HepG2 (cell line): ENCODE measurements at regions not wholly inside any gene's neighbourhood (a gene's known extent, or its start where the extent isn't known, plus 50 kb on each side); places are given as distances from the start of the nearest gene placed in this dataset.

Experiments used
- ATAC-seq: fragments of 200-7000 bp; cut with Tn5 transposase; 3 replicates; pipeline ENCODE4 v1.9.1; 2020; ENCODE audit warnings: mild to moderate bottlenecking, moderate library complexity
- BruUV-seq: library from RNA; stranded (reverse); fragments of 400-500 nt; replicated peaks from 2 replicates; lab custom pipeline; 2021; lab: Mats Ljungman, UMichigan
- CTCF ChIA-PET: fragments of 300-600 bp; formaldehyde crosslinking; extraction: SDS; loops from one replicate; lab custom pipeline; 2021; ENCODE audit warnings: low total read pairs, inconsistent platforms, low intra/inter-chr PET ratio; lab: Yijun Ruan, JAX
- POLR2A ChIA-PET: fragments of 350-600 bp; sonication (Branson Sonifier 250); formaldehyde crosslinking; loops from one replicate; lab custom pipeline; 2020; ENCODE audit warnings: antibody characterized with exemption, inconsistent platforms; lab: Yijun Ruan, JAX
- DNase-seq: peaks from one replicate; pipeline ENCODE4 v3.0.0-alpha.2; 2015; ENCODE audit warnings: low spot score
- FAIRE-seq: peaks from 3 replicates; lab custom pipeline; 2011; peaks lifted over from hg19 to GRCh38; lab: Jason Lieb, UNC
- H2AFZ ChIP-seq: one replicate; pipeline ENCODE4 v1.6.1; 2011; ENCODE audit warnings: low read length, inconsistent platforms
- H3K27ac ChIP-seq: fragments of 300-600 bp; 3 replicates; pipeline ENCODE4 v1.8.0; 2011; ENCODE audit warnings: mixed run types, mild to moderate bottlenecking, mixed read lengths, low read length, inconsistent platforms; ENCODE audit not compliant: insufficient read depth; ENCODE audit errors: extremely low read length
- H3K27me3 ChIP-seq, 2 experiments: fragments of 200-600 bp in 1 of 2; 2 replicates in 1 of 2; 3 replicates in 1 of 2; pipeline versions ENCODE4 v1.6.0 to v1.8.0; 2011; ENCODE audit warnings: low read length in 2 of 2, mild to moderate bottlenecking in 2 of 2, moderate library complexity in 2 of 2, inconsistent platforms in 1 of 2; ENCODE audit not compliant: insufficient read depth in 2 of 2, control insufficient read depth in 1 of 2
- H3K36me3 ChIP-seq, 2 experiments: fragments of 200-600 bp in 1 of 2; replicated peaks in 1 of 2; 2 replicates in 1 of 2; 3 replicates in 1 of 2; pipeline versions ENCODE4 v1.5.1 to v1.8.0; 2011; ENCODE audit warnings: low read length in 2 of 2, inconsistent platforms in 1 of 2; ENCODE audit not compliant: insufficient read depth in 2 of 2, control insufficient read depth in 1 of 2
- H3K4me1 ChIP-seq: 2 replicates; pipeline ENCODE4 v1.5.1; 2012; ENCODE audit warnings: low read length, inconsistent platforms; ENCODE audit not compliant: insufficient read depth
- H3K4me2 ChIP-seq: 2 replicates; pipeline ENCODE4 v1.6.0; 2011; ENCODE audit warnings: low read depth, low read length, inconsistent platforms
- H3K4me3 ChIP-seq, 3 experiments: fragments of 200-600 bp in 1 of 3; sonication (generic), shearing (Covaris generic) in 1 of 3; replicated peaks in 1 of 3; 2 replicates each; pipeline ENCODE4 v1.5.1; 2011 to 2016; ENCODE audit warnings: low read length in 3 of 3, inconsistent platforms in 2 of 3, low read depth in 2 of 3, mild to moderate bottlenecking in 2 of 3, control low read depth in 1 of 3, mixed read lengths in 1 of 3; ENCODE audit not compliant: insufficient read depth in 1 of 3
- H3K79me2 ChIP-seq: one replicate; pipeline ENCODE4 v1.6.1; 2011; ENCODE audit warnings: low read length, inconsistent platforms; ENCODE audit not compliant: insufficient read depth
- H3K9ac ChIP-seq: 2 replicates; pipeline ENCODE4 v1.6.0; 2011; ENCODE audit warnings: mild to moderate bottlenecking, low read depth, low read length, inconsistent platforms; ENCODE audit not compliant: insufficient read depth
- H3K9me3 ChIP-seq: 2 replicates; pipeline ENCODE4 v1.5.1; 2012; ENCODE audit warnings: mild to moderate bottlenecking, low read length
- H4K20me1 ChIP-seq: 2 replicates; pipeline ENCODE4 v1.6.0; 2011; ENCODE audit warnings: inconsistent platforms, mild to moderate bottlenecking, low read length, moderate library complexity; ENCODE audit not compliant: insufficient read depth
- AGO1 ChIP-seq: fragments of 200-400 bp; formaldehyde crosslinking; IDR thresholded peaks from 2 replicates; pipeline ENCODE4 v1.6.1; 2017; ENCODE audit warnings: mild to moderate bottlenecking, low read depth, low read length, moderate library complexity; ENCODE audit not compliant: poor library complexity, severe bottlenecking
- CBX2 ChIP-seq, 2 experiments: fragments of 200-600 bp in 1 of 2; sonication (generic); formaldehyde crosslinking in 1 of 2; IDR thresholded peaks; 2 replicates each; pipeline versions ENCODE4 v1.7.0 to v1.8.1; 2018 to 2022; ENCODE audit warnings: low read depth in 2 of 2, low read length in 1 of 2, mild to moderate bottlenecking in 1 of 2, missing genetic modification reagents in 1 of 2
- CBX5 ChIP-seq: sonication (generic); formaldehyde crosslinking; IDR thresholded peaks from 2 replicates; pipeline ENCODE4 v1.4.0; 2020; ENCODE audit warnings: missing genetic modification reagents, borderline replicate concordance
- EED ChIP-seq: sonication (generic); formaldehyde crosslinking; IDR thresholded peaks from 2 replicates; pipeline ENCODE4 v1.5.0; 2020; ENCODE audit warnings: mild to moderate bottlenecking, missing genetic modification reagents
- MAFF ChIP-seq: IDR thresholded peaks from 2 replicates; pipeline ENCODE4 v1.6.1; 2011; ENCODE audit warnings: low read depth, low read length, improper control_type of control experiment
- TIGD3 ChIP-seq: sonication (generic); formaldehyde crosslinking; IDR thresholded peaks from 2 replicates; pipeline ENCODE4 v1.5.1; 2020; ENCODE audit warnings: mild to moderate bottlenecking, missing genetic modification reagents, borderline replicate concordance
- ZBTB3 ChIP-seq: sonication (generic); formaldehyde crosslinking; IDR thresholded peaks from 2 replicates; pipeline ENCODE4 v1.4.0; 2020; ENCODE audit warnings: low read depth, mild to moderate bottlenecking, moderate library complexity, missing genetic modification reagents, borderline replicate concordance
- ZNF205 ChIP-seq: IDR thresholded peaks from 2 replicates; pipeline ENCODE4 v1.6.1; 2018; ENCODE audit warnings: missing biosample characterization, missing genetic modification reagents
- ZNF318 ChIP-seq: sonication (generic); formaldehyde crosslinking; IDR thresholded peaks from 2 replicates; pipeline ENCODE4 v1.4.0; 2020; ENCODE audit warnings: mild to moderate bottlenecking, missing genetic modification reagents
- ZNF562 ChIP-seq: sonication (generic); formaldehyde crosslinking; IDR thresholded peaks from 2 replicates; pipeline ENCODE4 v1.8.0; 2022; ENCODE audit warnings: missing genetic modification reagents, borderline replicate concordance
- ZNF616 ChIP-seq: sonication (generic); formaldehyde crosslinking; IDR thresholded peaks from 2 replicates; pipeline ENCODE4 v1.5.0; 2020; ENCODE audit warnings: low read depth, mild to moderate bottlenecking, missing genetic modification reagents
- ZNF629 ChIP-seq: sonication (generic); formaldehyde crosslinking; conservative IDR thresholded peaks from 2 replicates; pipeline ENCODE4 v1.5.0; 2020; ENCODE audit warnings: missing genetic modification reagents
- ZNF644 ChIP-seq: IDR thresholded peaks from 2 replicates; pipeline ENCODE4 v1.6.1; 2016; ENCODE audit warnings: low read depth
- ZNF776 ChIP-seq: sonication (generic); formaldehyde crosslinking; IDR thresholded peaks from 2 replicates; pipeline ENCODE4 v1.4.0; 2020; ENCODE audit warnings: mild to moderate bottlenecking, missing genetic modification reagents
- in situ Hi-C: cut with HindIII; loops from 2 replicates; pipeline ENCODE4 v1.10.0; 2017; ENCODE audit warnings: low pct_unique_long_range_greater_than_20kb; ENCODE audit not compliant: extremely low pct_ligation_motif_present
- intact Hi-C: fragments of 100-400 bp; cut with micrococcal nuclease; formaldehyde crosslinking; loops from one replicate; pipeline ENCODE4 v1.10.0; 2022; ENCODE audit not compliant: unreplicated experiment

GRCh38 chr4:151901631-151902030 lies 140.8 kb upstream of the GATB start:
- Histone ChIP-seq H3K36me3 (no peaks in the 10 kb centered on the region), H3K9me3 (peaks cover 4% of the 10 kb centered on the region; the same call in 1 of the 2 replicates), H3K4me3 (no peak overlapping the region), H3K79me2 (no peaks in the 10 kb centered on the region), H3K4me1 (no peaks in the 10 kb centered on the region), H3K27ac (no peak overlapping the region), H4K20me1 (no peaks in the 10 kb centered on the region), H3K27me3 (no peaks in the 10 kb centered on the region), H3K9ac (no peak overlapping the region), H3K4me2 (no peak overlapping the region), H2AFZ (no peak overlapping the region)
- BruUV-seq = no TSS peak
- DNase-seq (no peak), ATAC-seq (no peak), FAIRE-seq (no peak)
- TF ChIP-seq MAFF (no peak), ZNF205 (CRISPR knock-in tag) (no peak), EED (CRISPR knock-in tag) (no peak), CBX2 (IDR thresholded peaks at IDR 0.05; ENCODE audit: low read depth, low read length) (no peak), CBX2 (CRISPR knock-in tag; IDR thresholded peaks at IDR 0.05; ENCODE audit: low read depth) (no peak), AGO1 (no peak), ZBTB3 (no peak), ZNF318 (CRISPR knock-in tag) (no peak), ZNF562 (no peak), ZNF629 (CRISPR knock-in tag) (no peak), ZNF616 (CRISPR knock-in tag) (no peak), ZNF644 (no peak), ZNF776 (CRISPR knock-in tag) (no peak), TIGD3 (no peak), CBX5 (CRISPR knock-in tag) (no peak)
- in situ Hi-C loops = no loop called here
- intact Hi-C loops = no loop called here
- CTCF ChIA-PET = no interaction called here
- POLR2A ChIA-PET = no interaction called here
